ENCODE measurements at regions not wholly inside any gene's neighbourhood (a gene's known extent, or its start where the extent isn't known, plus 50 kb on each side); places are given as distances from the start of the nearest gene placed in this dataset.

- Histone ChIP-seq H3K4me1 (no peaks in the 10 kb centered on the region), H3K9me3 (no peaks in the 10 kb centered on the region), H3K4me3 (no peak overlapping the region), H3K27me3 (no peaks in the 10 kb centered on the region), H3K36me3 (no peaks in the 10 kb centered on the region), H3K27ac (no peak overlapping the region)
- intact Hi-C loops (cut with DNase I; ENCODE audit: low total_unique reads) = no loop called here
- DNase-seq = no peak
- TF ChIP-seq POLR2A (IDR thresholded peaks at IDR 0.05) (no peak), CTCF (IDR thresholded peaks at IDR 0.05) (no peak)
These were observed 723.9 kb upstream of the ARGLU1 start for GRCh38 chr13:107291875-107292274.

DNA sequence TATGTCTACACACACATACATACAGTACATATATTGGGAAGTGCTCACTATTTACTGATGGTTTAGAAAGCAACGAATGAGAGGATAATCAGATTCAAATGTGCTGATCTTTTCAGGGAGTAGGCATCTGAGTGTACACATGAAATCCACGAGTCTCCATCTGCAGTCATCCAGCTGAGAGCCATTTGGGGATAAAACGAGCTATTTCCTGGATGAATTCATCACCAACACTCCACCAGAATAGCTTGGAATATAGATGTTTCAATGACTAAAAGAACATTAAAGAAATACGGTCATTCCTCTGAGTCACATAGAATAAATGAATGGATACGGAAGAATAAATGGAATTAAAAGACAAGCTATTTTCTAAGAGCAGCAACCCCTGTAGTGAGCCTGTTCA is 721.6 kb upstream of the ARGLU1 start:
- intact Hi-C loops (cut with DNase I; ENCODE audit: low total_unique reads) = no loop called here
- no peak for DNase-seq
- no peaks in the 10 kb centered on the region for H3K4me1 ChIP-seq
- no peaks in the 10 kb centered on the region for H3K27me3 ChIP-seq
- no peak overlapping the region for H3K27ac ChIP-seq
- TF ChIP-seq POLR2A (IDR thresholded peaks at IDR 0.05) = no peak
- TF ChIP-seq CTCF (IDR thresholded peaks at IDR 0.05) = no peak
- no peaks in the 10 kb centered on the region for H3K9me3 ChIP-seq
- H3K4me3 ChIP-seq = no peak overlapping the region
- H3K36me3 ChIP-seq = no peaks in the 10 kb centered on the region

GRCh38 chr13:107284173-107284572 is 716.2 kb upstream of the ARGLU1 start:
- no peaks in the 10 kb centered on the region for H3K27me3 ChIP-seq
- intact Hi-C loops (cut with DNase I; ENCODE audit: low total_unique reads) = no loop called here
- no peak overlapping the region for H3K27ac ChIP-seq
- no peak for TF ChIP-seq POLR2A (IDR thresholded peaks at IDR 0.05)
- no peak for TF ChIP-seq CTCF (IDR thresholded peaks at IDR 0.05)
- no peak overlapping the region for H3K4me3 ChIP-seq
- H3K4me1 ChIP-seq = no peaks in the 10 kb centered on the region
- no peak for DNase-seq
- H3K9me3 ChIP-seq = no peaks in the 10 kb centered on the region
- no peaks in the 10 kb centered on the region for H3K36me3 ChIP-seq

GRCh38 chr13:107277911-107278310 is 710.0 kb upstream of the ARGLU1 start:
- TF ChIP-seq CTCF (IDR thresholded peaks at IDR 0.05) (no peak), POLR2A (IDR thresholded peaks at IDR 0.05) (no peak)
- Histone ChIP-seq H3K9me3 (no peaks in the 10 kb centered on the region), H3K27ac (no peak overlapping the region), H3K4me1 (no peaks in the 10 kb centered on the region), H3K36me3 (no peaks in the 10 kb centered on the region), H3K27me3 (no peaks in the 10 kb centered on the region), H3K4me3 (no peak overlapping the region)
- no peak for DNase-seq
- intact Hi-C loops (cut with DNase I; ENCODE audit: low total_unique reads) = no loop called here

- no peak for DNase-seq
- TF ChIP-seq POLR2A (IDR thresholded peaks at IDR 0.05) (no peak), CTCF (IDR thresholded peaks at IDR 0.05) (no peak)
- Histone ChIP-seq H3K4me1 (no peaks in the 10 kb centered on the region), H3K4me3 (no peak overlapping the region), H3K27me3 (no peaks in the 10 kb centered on the region), H3K27ac (no peak overlapping the region), H3K9me3 (no peaks in the 10 kb centered on the region), H3K36me3 (no peaks in the 10 kb centered on the region)
- intact Hi-C loops (cut with DNase I; ENCODE audit: low total_unique reads) = no loop called here
These were observed 709.0 kb upstream of the ARGLU1 start for GRCh38 chr13:107276936-107277335.
